NOMO-1 treated with DMSO at 0.1 percent for 48 hours (cell line): ENCODE measurements at regions not wholly inside any gene's neighbourhood (a gene's known extent, or its start where the extent isn't known, plus 50 kb on each side); places are given as distances from the start of the nearest gene placed in this dataset.

Experiments used
- DNase-seq: peaks from one replicate; lab custom pipeline; 2025; ENCODE audit not compliant: unreplicated experiment; lab: John Stamatoyannopoulos, UW

DNA sequence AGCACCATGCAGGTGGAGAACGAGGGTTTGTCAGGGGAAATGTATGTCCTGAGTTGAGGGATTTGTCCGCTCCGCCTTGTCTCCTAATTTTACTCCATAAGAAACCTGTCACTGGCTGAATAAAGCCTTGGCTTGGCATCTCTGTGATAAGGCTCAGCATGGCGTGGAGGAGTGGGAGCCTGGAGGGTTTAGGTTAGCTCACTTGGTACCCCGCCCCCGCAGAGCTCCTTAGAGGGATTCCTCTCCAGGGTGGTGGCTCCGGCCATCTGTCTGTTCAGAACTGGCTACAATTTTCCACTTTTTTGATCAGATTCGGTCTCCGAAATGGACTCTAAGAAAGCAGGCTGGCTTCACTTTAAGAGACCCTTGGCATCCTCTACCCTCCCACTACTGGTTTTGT is 192.2 kb upstream of the SYNDIG1 start:
- no peak for DNase-seq

DNA sequence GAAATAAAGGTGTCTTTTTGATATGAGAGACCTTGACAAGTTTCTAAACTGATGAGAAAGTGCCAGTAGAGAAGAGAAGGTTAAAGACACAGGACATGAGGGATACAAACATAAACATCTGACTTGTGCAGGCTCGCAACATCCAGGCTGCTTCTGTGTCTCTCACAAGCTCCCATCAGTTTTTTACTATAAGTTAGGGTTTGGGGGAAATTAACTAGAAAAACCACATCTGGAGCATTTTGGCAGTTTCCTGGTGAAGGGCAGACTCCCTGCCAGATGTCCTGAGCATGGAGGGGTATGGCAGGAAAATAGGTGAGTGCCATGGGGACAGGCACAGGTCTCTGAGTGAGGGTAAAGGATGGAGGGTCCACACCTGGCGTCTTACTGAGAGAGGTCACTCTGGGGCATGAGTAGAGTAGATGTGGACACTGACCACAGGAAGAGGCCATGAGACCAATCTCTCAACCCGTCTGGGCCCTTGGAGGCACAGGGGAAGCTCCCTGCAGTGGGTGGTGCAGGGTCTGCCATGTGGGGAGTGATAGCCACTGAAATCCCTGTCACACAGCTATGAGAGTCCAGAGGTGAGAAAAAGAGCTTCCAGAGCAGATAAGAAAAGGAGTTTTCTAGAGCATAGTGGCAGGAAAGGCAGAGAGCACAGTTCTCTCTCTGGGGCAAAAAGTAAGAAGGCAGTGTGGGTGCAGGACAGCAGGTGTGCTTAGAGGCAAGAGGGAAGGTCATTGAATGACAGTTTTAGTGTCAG is 193.3 kb upstream of the SYNDIG1 start:
- no peak for DNase-seq

DNA sequence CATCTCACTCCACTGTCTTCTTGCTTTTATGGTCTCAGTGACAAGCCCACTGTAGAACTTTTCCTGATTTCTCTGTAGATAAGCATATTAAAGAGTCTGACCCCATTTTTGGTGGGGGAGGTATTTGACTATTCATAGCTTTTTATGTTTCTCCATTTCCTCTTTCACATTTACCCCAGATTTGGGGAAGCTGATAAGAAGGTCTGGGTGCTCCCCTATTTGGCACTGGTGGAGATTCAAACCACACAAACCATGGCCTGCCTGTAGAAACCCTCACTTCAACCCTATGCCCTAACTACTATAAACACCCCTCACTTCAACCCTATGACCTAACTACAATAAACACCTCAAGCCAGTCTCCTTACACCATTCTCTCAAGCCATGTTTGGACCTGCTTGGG is 196.2 kb upstream of the SYNDIG1 start:
- peak; percentile 11 for DNase-seq

DNA sequence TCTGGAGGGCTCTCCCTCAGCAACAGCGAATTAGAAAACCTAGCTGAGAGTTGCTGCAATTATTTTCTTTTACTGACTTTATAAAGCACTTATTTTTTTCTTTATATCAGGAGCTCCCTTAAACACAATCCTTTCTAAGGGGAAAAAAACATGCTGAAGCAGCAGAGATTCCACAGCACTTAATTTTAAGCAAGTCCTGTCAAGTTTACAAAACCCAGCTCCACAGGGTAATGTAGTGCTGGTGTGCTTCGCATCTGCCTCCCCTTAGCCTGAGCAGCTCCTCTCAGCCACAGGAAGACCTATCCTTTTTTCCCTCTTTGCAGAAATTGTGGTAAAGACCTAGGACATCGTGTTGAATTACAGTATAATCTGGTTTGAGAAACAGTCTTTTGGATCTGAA is 208.1 kb upstream of the SYNDIG1 start:
- no peak for DNase-seq

DNA sequence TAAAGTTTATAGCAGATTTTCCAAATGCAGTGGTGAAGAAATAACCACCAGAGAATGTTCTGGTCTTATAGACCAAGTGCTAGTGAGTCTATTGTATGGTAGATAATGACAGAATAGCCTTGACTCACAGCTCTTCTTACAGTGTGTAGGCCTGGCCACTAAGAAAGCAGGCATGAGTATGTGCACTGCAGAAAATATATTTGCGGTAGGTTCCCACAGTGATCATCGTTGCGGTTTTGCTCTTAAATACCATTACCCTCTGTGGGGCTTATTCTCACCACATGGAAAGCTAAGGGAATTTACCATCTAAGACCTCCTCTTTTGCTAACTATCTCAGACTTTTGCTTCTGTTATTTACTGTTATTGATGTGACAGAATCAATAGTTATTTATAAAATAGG is 212.3 kb upstream of the SYNDIG1 start:
- DNase-seq, result no peak

DNA sequence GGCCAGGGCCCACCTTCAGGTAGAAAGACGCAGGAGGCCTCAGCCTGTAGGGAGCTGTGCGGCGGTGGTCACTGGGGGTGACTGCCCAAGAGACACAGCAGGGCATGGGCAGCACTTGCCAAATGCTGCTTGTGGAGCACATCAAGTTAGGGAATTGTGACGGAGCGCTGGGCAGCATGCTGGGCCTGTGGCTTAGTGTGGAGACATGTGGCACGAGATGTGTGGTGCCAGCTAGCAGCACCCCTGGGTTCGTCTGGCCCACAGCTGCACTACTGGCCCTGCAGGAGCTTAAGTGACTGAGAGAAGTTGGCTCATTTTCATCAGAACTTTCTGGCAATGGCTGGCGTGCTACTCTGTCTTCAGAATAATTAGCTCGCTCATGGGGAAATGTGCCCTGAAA is 213.1 kb upstream of the SYNDIG1 start:
- DNase-seq, result no peak

DNA sequence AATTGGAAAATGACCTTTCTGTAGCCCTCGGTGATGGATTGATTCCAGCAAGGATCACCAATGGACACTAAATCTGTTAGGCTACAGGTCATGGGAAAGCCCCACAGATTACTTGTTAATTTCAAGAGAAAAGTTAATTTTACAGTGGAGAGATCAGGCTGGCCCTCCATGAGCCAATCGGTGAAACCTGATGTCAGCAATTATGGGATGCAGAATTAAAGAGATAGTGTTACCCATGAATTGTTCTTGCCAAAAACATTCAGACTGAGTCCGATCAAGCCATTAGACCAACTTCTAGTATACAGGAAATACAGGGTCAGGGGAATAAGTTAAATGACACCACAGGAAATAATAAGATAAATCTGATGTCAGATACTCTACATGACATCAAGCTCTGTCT is 214.9 kb upstream of the SYNDIG1 start:
- DNase-seq, result no peak

DNA sequence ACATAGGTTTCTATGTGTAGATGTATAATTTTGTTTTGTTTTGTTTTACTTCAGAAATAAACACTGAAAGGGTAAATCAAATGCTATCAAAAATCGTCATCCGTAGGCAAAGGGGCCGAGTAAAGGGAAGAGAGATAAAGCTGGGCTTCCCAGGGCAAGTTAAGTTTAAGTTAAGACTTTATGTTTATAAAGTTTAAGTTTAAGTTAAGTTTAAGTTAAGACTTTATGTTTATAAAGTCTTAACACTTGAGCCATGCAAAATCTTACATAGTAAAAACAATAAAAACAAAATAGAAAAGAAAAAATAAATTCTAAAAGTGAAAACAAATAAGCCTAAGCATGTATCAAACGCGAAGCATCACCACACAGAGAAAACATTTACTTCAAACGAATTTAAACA is 216.1 kb upstream of the SYNDIG1 start:
- no peak for DNase-seq

DNA sequence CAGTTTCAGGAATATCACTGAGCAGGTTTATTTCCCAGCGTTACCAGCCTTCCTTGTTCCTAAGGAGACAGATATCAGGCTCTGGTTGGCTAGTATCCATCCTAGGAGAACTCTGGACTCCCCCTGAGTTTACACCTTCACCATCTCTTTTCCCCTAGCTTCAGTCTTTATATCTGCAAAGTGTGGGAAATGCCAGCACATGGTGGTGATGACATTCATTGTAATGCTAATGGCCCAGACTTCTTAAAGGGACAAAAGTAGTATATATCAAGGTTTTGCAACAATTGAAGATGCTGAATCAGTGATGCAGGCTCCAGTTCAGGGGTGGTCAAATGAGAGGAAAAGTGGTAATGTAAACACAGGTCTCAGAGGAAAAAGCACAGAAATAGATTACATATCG is 224.3 kb upstream of the SYNDIG1 start:
- DNase-seq, result no peak

DNA sequence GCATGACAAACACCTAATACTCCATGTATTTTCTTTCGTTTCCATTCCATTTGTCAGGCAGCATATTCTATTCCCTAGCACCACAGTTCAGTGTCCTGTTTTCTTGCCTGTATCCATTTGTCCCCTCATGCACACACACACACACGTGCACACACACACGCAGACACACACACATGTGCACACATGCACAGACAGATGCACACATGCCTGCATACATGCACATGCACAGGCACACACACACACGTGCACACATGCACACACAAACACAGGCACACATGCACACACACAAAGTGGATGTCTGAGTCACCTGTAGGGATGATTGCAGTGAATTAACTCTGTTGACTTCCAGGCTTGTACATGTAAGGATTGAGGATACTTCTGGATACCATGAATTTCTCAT is 226.7 kb upstream of the SYNDIG1 start:
- DNase-seq, result no peak

DNA sequence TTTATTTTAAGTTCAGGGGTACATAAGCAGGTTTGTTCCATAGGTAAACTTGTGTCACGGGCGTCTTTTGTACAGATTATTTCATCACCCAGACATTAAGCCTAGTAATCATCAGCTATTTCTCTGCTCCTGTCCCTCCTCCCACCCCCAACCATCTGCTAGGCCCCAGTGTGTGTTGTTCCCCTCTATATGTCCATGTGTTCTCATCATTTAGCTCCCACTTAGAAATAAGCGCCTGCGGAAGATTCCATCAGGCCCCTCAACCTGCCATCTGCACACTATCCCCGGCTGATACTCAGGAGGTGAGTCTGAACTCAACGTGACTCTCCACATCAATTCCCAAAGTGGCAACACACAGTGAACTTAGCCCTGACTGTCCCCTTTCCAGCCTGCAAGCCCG is 228.0 kb upstream of the SYNDIG1 start:
- DNase-seq, result no peak

DNA sequence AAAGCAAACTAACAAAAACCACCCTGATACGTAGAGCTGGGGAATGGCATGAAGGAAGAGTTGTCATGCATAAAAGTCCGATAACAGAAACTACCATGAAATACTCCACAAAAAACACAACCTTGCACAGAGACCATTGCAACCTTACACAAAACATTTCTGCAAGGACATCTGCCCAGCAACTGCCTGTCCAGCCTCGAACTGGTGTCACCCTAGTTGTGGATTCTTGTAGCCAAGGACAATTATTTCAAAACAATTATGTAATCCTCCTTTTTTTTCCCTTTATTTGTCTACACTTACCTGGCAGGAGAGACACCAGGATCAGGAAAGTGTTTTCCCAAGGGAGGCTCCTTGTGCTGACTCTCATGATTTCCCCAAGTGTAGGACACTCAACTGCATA is 232.5 kb upstream of the SYNDIG1 start:
- DNase-seq, result no peak

DNA sequence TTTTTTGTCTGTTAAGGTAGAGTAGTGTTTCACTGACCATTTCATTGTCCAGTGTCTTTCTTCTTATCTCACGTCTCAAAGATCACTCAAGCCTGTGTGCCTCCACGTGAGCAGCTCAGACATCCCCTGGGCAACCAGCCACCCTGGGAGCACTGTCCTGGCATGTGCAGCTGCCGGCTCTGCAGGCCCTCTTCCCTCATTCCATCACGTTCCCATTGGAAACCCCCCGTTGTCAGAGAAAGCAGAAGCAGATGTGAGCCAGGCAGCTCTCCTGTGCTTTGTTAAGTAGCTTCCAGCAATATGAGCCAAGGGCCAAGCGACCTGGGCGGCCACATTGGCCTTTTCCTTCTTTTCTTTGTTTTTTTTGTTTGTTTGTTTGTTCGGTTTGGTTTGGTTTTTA is 233.2 kb upstream of the SYNDIG1 start:
- no peak for DNase-seq

DNA sequence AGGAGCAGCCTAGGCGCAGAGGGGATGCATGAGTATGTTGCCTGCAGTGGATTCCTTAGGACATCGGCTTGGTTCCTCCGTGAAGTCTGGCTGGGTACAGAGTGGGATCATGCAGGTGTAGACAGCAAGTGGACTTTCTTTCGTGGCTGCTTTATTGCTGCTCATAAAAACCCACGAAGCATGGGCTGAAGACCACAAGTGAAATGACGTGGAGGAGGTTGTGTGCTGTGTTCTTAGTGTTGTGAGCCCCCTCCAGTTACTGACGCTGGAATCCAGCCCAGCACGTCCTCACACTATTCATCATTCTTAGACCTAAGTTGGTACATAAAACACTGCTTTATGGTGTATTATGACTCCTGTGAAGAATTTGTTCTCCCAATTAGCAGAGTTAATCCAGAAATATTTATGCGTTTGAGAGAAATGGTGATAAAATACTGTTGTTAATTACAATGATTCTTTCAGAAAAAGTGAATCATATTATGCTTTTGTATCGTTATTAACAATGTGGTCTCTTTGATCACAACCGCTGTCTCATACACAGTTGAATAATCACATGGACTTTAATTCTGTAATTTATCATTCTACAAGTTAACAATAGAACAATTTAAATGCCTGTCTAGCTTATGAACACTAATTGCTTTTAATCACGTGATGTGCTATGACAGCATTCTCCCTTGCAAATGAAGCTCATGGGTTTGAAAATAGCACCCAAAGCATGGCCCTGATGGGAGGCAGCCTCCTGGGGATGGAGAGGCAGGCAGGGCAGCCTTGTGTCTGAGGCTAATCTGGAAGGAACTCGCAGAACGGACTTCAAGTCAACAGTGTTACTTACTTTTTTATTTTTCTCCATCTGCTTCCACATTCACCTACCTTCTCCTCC is 233.9 kb upstream of the SYNDIG1 start:
- no peak for DNase-seq

DNA sequence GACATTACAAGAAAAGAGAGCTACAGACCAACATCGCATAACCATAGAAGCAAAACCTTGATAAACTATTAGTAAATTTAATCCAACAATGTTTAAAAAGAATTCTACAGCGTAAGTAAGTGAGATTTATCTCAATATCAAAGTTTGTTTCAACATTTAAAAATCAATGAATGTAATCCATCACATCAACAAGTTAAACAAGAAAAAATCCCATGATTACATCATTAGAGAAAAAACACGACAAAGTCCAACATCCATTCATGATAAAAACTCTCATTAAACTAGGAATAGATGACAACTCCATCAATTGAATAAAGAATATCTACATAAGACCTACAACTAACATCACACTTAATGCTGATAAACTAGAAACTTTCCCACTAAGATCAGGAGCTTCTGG is 239.0 kb upstream of the GGTLC1 start:
- no peak for DNase-seq

DNA sequence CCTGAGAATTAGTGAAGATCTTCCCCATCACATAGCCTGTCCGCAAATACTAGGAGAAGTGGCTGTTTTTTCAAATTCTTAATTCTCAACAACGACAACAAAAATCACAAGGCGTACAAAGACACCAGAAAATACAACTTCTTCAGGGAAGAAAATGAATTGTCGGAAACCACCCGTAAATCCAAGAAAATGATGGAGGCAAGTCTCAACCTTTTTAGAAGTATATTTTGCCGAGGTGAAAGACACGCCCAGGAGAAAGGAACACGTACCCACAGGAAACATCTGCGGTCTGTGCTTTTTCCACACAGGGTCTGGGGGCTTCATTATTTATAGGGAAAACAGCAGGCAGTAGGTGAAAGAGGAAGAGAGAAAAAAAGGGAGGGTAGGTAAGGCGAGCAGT is 223.9 kb upstream of the GGTLC1 start:
- DNase-seq, result no peak

DNA sequence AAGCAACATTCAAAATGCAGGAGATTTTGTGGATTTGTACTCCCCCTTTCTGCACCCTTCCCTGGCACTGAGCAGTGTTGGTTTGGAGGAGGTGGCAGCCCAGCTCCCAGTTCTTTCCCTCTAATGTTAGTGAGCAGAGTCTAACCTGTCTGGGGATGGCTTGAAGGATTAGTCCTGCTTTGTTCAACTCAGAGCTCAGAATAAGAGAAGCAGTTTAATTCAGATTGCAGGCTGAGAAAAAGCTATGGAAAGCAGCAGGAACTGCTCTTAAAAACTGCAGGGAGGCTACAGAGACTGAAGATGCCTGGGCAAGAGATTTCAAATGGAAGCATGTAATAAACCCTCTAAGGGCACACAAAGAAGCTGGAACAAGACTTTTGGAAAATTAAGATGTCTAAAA is 223.4 kb upstream of the GGTLC1 start:
- DNase-seq, result no peak

DNA sequence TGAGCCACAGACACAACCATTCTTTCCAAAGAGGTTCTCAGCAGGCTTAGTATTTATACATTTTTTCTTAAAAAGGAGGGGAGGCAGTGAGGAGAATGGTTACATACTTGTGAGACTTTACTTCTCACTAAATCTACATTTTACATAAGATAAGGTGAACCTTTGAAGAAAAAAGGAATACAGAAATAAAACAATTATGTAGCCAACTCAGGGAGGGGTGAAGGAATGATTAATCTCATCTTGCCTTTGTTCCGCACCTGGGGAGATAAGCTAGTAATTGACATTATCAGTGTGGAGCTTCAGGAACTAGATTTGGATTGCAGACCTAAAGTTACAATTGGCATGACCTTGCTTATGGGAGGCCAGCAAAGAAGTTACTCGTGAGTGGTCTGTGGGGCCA is 221.8 kb upstream of the GGTLC1 start:
- no peak for DNase-seq

DNA sequence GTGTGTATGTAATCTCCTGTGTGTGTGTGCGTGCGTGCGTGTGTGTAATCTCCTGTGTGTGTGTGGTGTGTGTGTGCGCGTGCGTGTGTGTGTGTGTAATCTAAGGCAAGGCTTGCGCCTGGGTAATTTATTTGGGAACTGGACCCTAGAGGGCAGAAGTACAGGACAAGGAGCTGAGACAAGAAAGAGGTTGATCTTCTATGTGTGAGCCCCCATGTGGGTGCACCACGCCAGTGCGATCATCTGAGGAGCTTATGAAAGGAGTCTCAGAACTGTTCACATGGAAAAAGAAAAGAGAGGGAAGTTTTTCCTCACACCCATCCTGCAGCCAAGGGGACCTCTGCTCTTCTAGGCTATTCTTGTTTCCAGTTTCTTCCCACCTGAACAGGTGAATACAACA is 220.1 kb upstream of the GGTLC1 start:
- DNase-seq, result no peak

DNA sequence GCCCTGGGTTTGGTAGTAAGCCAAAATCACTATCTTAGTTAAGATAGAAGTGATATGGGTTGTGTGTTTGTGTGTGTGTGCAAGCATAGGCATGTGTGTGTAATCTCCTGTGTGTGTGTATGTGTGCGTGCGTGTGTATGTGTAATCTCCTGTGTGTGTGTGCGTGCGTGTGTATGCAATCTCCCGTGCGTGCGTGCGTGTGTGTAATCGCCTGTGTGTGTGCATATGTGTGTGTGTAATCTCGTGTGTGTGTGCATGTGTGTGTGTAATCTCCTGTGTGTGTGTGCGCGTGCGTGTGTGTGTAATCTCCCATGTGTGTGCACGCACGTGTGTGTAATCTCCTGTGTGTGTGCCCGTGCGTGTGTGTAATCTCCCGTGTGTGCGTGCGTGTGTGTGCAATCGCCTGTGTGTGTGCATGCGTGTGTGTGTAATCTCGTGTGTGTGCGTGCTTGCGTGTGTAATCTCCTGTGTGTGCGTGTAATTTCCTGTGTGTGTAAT is 219.3 kb upstream of the GGTLC1 start:
- no peak for DNase-seq

DNA sequence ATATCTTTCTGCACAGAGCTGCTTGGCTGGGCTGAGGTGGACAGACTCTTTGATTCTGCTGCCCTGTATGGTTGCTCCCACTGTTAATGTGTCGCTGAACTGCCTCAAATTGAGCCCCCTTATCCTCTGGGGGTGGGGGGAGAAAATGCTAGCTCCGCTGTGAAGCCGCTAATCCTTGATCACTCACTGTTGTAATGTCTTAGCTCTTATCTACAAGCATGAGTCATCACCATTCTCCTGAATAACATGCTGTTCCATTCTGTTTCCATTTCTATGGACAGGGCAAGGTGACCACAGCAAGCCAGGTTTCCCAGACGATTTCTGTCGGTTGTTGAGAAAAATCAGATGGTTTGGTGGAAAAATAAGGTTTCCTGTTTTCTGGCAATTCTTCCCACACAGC is 218.4 kb upstream of the GGTLC1 start:
- DNase-seq, result no peak

DNA sequence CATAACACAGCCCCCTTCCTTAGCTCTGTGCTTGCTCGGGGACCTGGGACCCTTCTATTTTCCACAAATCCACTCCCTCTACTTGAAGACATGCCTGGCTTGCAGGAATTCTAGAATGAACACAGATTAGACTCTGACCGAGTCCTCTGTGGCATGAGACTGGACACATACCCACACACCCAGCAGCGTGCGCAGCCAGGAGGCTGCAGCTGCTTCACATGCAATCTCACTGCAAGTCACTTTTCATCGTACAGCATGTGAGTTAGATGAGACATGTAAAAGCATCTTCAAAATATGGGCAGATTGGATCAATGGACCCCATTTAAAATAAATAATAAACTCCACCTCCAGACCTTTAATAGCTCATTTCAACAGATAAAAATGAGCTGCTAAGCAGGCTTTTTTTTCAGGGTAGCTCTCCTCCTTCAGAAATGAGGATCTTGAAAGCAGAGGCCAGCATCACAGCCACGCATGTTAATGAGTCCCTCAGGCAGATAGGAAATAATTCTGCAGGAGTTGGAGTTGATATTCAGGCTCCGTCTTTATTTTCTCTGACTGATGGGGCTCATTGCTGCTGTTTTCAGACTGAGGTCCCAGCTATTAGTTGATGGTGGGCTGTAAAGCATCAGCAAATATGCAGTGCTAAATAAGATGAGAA is 215.1 kb upstream of the GGTLC1 start:
- no peak for DNase-seq
